ENCODE measurements at regions not wholly inside any gene's neighbourhood (a gene's known extent, or its start where the extent isn't known, plus 50 kb on each side); places are given as distances from the start of the nearest gene placed in this dataset.

GRCh38 chr13:110985541-110985940 lies 70.7 kb upstream of the ANKRD10 start:
- Histone ChIP-seq H3K4me1 (ENCODE audit: insufficient read depth, low read length) (no peaks in the 10 kb centered on the region), H3K9me3 (ENCODE audit: low read depth, low read length) (no peaks in the 10 kb centered on the region), H2AFZ (ENCODE audit: low read length) (no peak overlapping the region), H4K20me1 (ENCODE audit: insufficient read depth, low read length) (no peaks in the 10 kb centered on the region), H3K27ac (ENCODE audit: low read depth, low read length) (no peak overlapping the region), H3K79me2 (ENCODE audit: insufficient read depth, low read length) (no peaks in the 10 kb centered on the region), H3K4me3 (ENCODE audit: insufficient read depth, low read length) (no peak overlapping the region), H3K36me3 (ENCODE audit: insufficient read depth, low read length) (no peaks in the 10 kb centered on the region), H3K27me3 (ENCODE audit: insufficient read depth, low read length) (peaks cover 9% of the 10 kb centered on the region), H3K4me2 (ENCODE audit: insufficient read depth, low read length) (no peak overlapping the region)
- TF ChIP-seq CTCF (IDR thresholded peaks at IDR 0.05; ENCODE audit: extremely low read depth, low read depth, low read length) = no peak
- no peak for DNase-seq (ENCODE audit: insufficient read length, low spot score, missing footprints)

- no peak overlapping the region for H3K27ac ChIP-seq (ENCODE audit: low read depth, low read length)
- H3K36me3 ChIP-seq (ENCODE audit: insufficient read depth, low read length) = no peaks in the 10 kb centered on the region
- no peak for TF ChIP-seq CTCF (IDR thresholded peaks at IDR 0.05; ENCODE audit: extremely low read depth, low read depth, low read length)
- no peaks in the 10 kb centered on the region for H4K20me1 ChIP-seq (ENCODE audit: insufficient read depth, low read length)
- no peaks in the 10 kb centered on the region for H3K9me3 ChIP-seq (ENCODE audit: low read depth, low read length)
- no peaks in the 10 kb centered on the region for H3K79me2 ChIP-seq (ENCODE audit: insufficient read depth, low read length)
- H3K4me3 ChIP-seq (ENCODE audit: insufficient read depth, low read length) = no peak overlapping the region
- no peak overlapping the region for H3K4me2 ChIP-seq (ENCODE audit: insufficient read depth, low read length)
- no peak for DNase-seq (ENCODE audit: insufficient read length, low spot score, missing footprints)
- H2AFZ ChIP-seq (ENCODE audit: low read length) = no peak overlapping the region
- H3K27me3 ChIP-seq (ENCODE audit: insufficient read depth, low read length) = peaks cover 10% of the 10 kb centered on the region
- no peaks in the 10 kb centered on the region for H3K4me1 ChIP-seq (ENCODE audit: insufficient read depth, low read length)
These were observed 69.9 kb upstream of the ANKRD10 start for GRCh38 chr13:110984798-110985197.

- no peak overlapping the region for H2AFZ ChIP-seq (ENCODE audit: low read length)
- no peaks in the 10 kb centered on the region for H4K20me1 ChIP-seq (ENCODE audit: insufficient read depth, low read length)
These were observed 69.5 kb upstream of the ANKRD10 start for GRCh38 chr13:110984381-110984780.

GRCh38 chr13:110983241-110983640 lies 68.4 kb upstream of the ANKRD10 start:
- H3K9me3 ChIP-seq (ENCODE audit: low read depth, low read length) = no peaks in the 10 kb centered on the region
- no peaks in the 10 kb centered on the region for H3K79me2 ChIP-seq (ENCODE audit: insufficient read depth, low read length)
- H3K27me3 ChIP-seq (ENCODE audit: insufficient read depth, low read length) = peaks cover 13% of the 10 kb centered on the region
- no peak overlapping the region for H3K27ac ChIP-seq (ENCODE audit: low read depth, low read length)
- H4K20me1 ChIP-seq (ENCODE audit: insufficient read depth, low read length) = no peaks in the 10 kb centered on the region
- H2AFZ ChIP-seq (ENCODE audit: low read length) = no peak overlapping the region
- no peak overlapping the region for H3K4me2 ChIP-seq (ENCODE audit: insufficient read depth, low read length)
- no peak for DNase-seq (ENCODE audit: insufficient read length, low spot score, missing footprints)
- TF ChIP-seq CTCF (IDR thresholded peaks at IDR 0.05; ENCODE audit: extremely low read depth, low read depth, low read length) = no peak
- H3K4me1 ChIP-seq (ENCODE audit: insufficient read depth, low read length) = no peaks in the 10 kb centered on the region
- H3K4me3 ChIP-seq (ENCODE audit: insufficient read depth, low read length) = no peak overlapping the region
- H3K36me3 ChIP-seq (ENCODE audit: insufficient read depth, low read length) = no peaks in the 10 kb centered on the region

More at GRCh38 chr13:110984381-110984780, 69.5 kb upstream of the ANKRD10 start:
- no peaks in the 10 kb centered on the region for H3K9me3 ChIP-seq (ENCODE audit: low read depth, low read length)
- no peak overlapping the region for H3K4me2 ChIP-seq (ENCODE audit: insufficient read depth, low read length)
- H3K79me2 ChIP-seq (ENCODE audit: insufficient read depth, low read length) = no peaks in the 10 kb centered on the region
- H3K27me3 ChIP-seq (ENCODE audit: insufficient read depth, low read length) = peaks cover 13% of the 10 kb centered on the region
- H3K27ac ChIP-seq (ENCODE audit: low read depth, low read length) = no peak overlapping the region
- H3K4me3 ChIP-seq (ENCODE audit: insufficient read depth, low read length) = no peak overlapping the region
- no peak for TF ChIP-seq CTCF (IDR thresholded peaks at IDR 0.05; ENCODE audit: extremely low read depth, low read depth, low read length)
- no peak for DNase-seq (ENCODE audit: insufficient read length, low spot score, missing footprints)
- H3K36me3 ChIP-seq (ENCODE audit: insufficient read depth, low read length) = no peaks in the 10 kb centered on the region
- no peaks in the 10 kb centered on the region for H3K4me1 ChIP-seq (ENCODE audit: insufficient read depth, low read length)

All from osteoblast (primary cell).